OCI-LY1 (cell line): ENCODE measurements at regions not wholly inside any gene's neighbourhood (a gene's known extent, or its start where the extent isn't known, plus 50 kb on each side); places are given as distances from the start of the nearest gene placed in this dataset.

Experiments used
- CTCF ChIP-seq: fragments of 200-600 bp; sonication (generic), shearing (Covaris generic); IDR thresholded peaks from 2 replicates; pipeline ENCODE4 v1.5.1; 2017; ENCODE audit warnings: mild to moderate bottlenecking, antibody characterized with exemption, low read length, moderate library complexity, mixed read lengths
- EZH2 ChIP-seq: fragments of 200-600 bp; sonication (generic), shearing (Covaris generic); IDR thresholded peaks from 2 replicates; pipeline ENCODE4 v1.8.0; 2017; ENCODE audit warnings: borderline replicate concordance, mixed run types, mild to moderate bottlenecking, antibody characterized with exemption, low read length, moderate library complexity, mixed read lengths

- TF ChIP-seq CTCF (no peak), EZH2 (no peak)
These were observed 122.3 kb upstream of the NEBL start for GRCh38 chr10:21019436-21019835.
